HepG2 (cell line): ENCODE measurements at regions not wholly inside any gene's neighbourhood (a gene's known extent, or its start where the extent isn't known, plus 50 kb on each side); places are given as distances from the start of the nearest gene placed in this dataset.

Source experiments
- ATAC-seq: fragments of 200-7000 bp; cut with Tn5 transposase; 3 replicates; pipeline ENCODE4 v1.9.1; 2020; ENCODE audit warnings: mild to moderate bottlenecking, moderate library complexity
- BruUV-seq: library from RNA; stranded (reverse); fragments of 400-500 nt; replicated peaks from 2 replicates; lab custom pipeline; 2021; lab: Mats Ljungman, UMichigan
- CTCF ChIA-PET: fragments of 300-600 bp; formaldehyde crosslinking; extraction: SDS; loops from one replicate; lab custom pipeline; 2021; ENCODE audit warnings: low total read pairs, inconsistent platforms, low intra/inter-chr PET ratio; lab: Yijun Ruan, JAX
- POLR2A ChIA-PET: fragments of 350-600 bp; sonication (Branson Sonifier 250); formaldehyde crosslinking; loops from one replicate; lab custom pipeline; 2020; ENCODE audit warnings: antibody characterized with exemption, inconsistent platforms; lab: Yijun Ruan, JAX
- DNase-seq: peaks from one replicate; pipeline ENCODE4 v3.0.0-alpha.2; 2015; ENCODE audit warnings: low spot score
- FAIRE-seq: peaks from 3 replicates; lab custom pipeline; 2011; peaks lifted over from hg19 to GRCh38; lab: Jason Lieb, UNC
- H2AFZ ChIP-seq: one replicate; pipeline ENCODE4 v1.6.1; 2011; ENCODE audit warnings: low read length, inconsistent platforms
- H3K27ac ChIP-seq: fragments of 300-600 bp; 3 replicates; pipeline ENCODE4 v1.8.0; 2011; ENCODE audit warnings: mixed run types, mild to moderate bottlenecking, mixed read lengths, low read length, inconsistent platforms; ENCODE audit not compliant: insufficient read depth; ENCODE audit errors: extremely low read length
- H3K27me3 ChIP-seq, 2 experiments: fragments of 200-600 bp in 1 of 2; 2 replicates in 1 of 2; 3 replicates in 1 of 2; pipeline versions ENCODE4 v1.6.0 to v1.8.0; 2011; ENCODE audit warnings: low read length in 2 of 2, mild to moderate bottlenecking in 2 of 2, moderate library complexity in 2 of 2, inconsistent platforms in 1 of 2; ENCODE audit not compliant: insufficient read depth in 2 of 2, control insufficient read depth in 1 of 2
- H3K36me3 ChIP-seq, 2 experiments: fragments of 200-600 bp in 1 of 2; replicated peaks in 1 of 2; 2 replicates in 1 of 2; 3 replicates in 1 of 2; pipeline versions ENCODE4 v1.5.1 to v1.8.0; 2011; ENCODE audit warnings: low read length in 2 of 2, inconsistent platforms in 1 of 2; ENCODE audit not compliant: insufficient read depth in 2 of 2, control insufficient read depth in 1 of 2
- H3K4me1 ChIP-seq: 2 replicates; pipeline ENCODE4 v1.5.1; 2012; ENCODE audit warnings: low read length, inconsistent platforms; ENCODE audit not compliant: insufficient read depth
- H3K4me2 ChIP-seq: 2 replicates; pipeline ENCODE4 v1.6.0; 2011; ENCODE audit warnings: low read depth, low read length, inconsistent platforms
- H3K4me3 ChIP-seq, 3 experiments: fragments of 200-600 bp in 1 of 3; sonication (generic), shearing (Covaris generic) in 1 of 3; replicated peaks in 1 of 3; 2 replicates each; pipeline ENCODE4 v1.5.1; 2011 to 2016; ENCODE audit warnings: low read length in 3 of 3, inconsistent platforms in 2 of 3, low read depth in 2 of 3, mild to moderate bottlenecking in 2 of 3, control low read depth in 1 of 3, mixed read lengths in 1 of 3; ENCODE audit not compliant: insufficient read depth in 1 of 3
- H3K79me2 ChIP-seq: one replicate; pipeline ENCODE4 v1.6.1; 2011; ENCODE audit warnings: low read length, inconsistent platforms; ENCODE audit not compliant: insufficient read depth
- H3K9ac ChIP-seq: 2 replicates; pipeline ENCODE4 v1.6.0; 2011; ENCODE audit warnings: mild to moderate bottlenecking, low read depth, low read length, inconsistent platforms; ENCODE audit not compliant: insufficient read depth
- H3K9me3 ChIP-seq: 2 replicates; pipeline ENCODE4 v1.5.1; 2012; ENCODE audit warnings: mild to moderate bottlenecking, low read length
- H4K20me1 ChIP-seq: 2 replicates; pipeline ENCODE4 v1.6.0; 2011; ENCODE audit warnings: inconsistent platforms, mild to moderate bottlenecking, low read length, moderate library complexity; ENCODE audit not compliant: insufficient read depth
- MED1 ChIP-seq: sonication (generic); formaldehyde crosslinking; IDR thresholded peaks from 2 replicates; pipeline ENCODE4 v1.4.0; 2020; ENCODE audit warnings: missing genetic modification reagents
- PHF21A ChIP-seq: sonication (generic); formaldehyde crosslinking; IDR thresholded peaks from 2 replicates; pipeline ENCODE4 v1.5.0; 2020; ENCODE audit warnings: mild to moderate bottlenecking, missing genetic modification reagents
- SNAI1 ChIP-seq: sonication (generic); formaldehyde crosslinking; IDR thresholded peaks from 2 replicates; pipeline ENCODE4 v1.5.0; 2020; ENCODE audit warnings: mild to moderate bottlenecking, missing genetic modification reagents, borderline replicate concordance
- STAG1 ChIP-seq: sonication (generic); formaldehyde crosslinking; IDR thresholded peaks from 2 replicates; pipeline ENCODE4 v1.4.0; 2020; ENCODE audit warnings: missing genetic modification reagents
- ZNF335 ChIP-seq: sonication (generic); formaldehyde crosslinking; IDR thresholded peaks from 2 replicates; pipeline ENCODE4 v1.4.0; 2020; ENCODE audit warnings: missing genetic modification reagents
- ZSCAN9 ChIP-seq: IDR thresholded peaks from 2 replicates; pipeline ENCODE4 v1.6.1; 2016; ENCODE audit warnings: borderline replicate concordance
- WGBS: methylation state at CpG from one replicate; pipeline ENCODE4 v1.1.6; 2017; ENCODE audit warnings: low lambda C conversion rate; 5-methylcytosine and 5-hydroxymethylcytosine counted together
- in situ Hi-C: cut with HindIII; loops from 2 replicates; pipeline ENCODE4 v1.10.0; 2017; ENCODE audit warnings: low pct_unique_long_range_greater_than_20kb; ENCODE audit not compliant: extremely low pct_ligation_motif_present
- intact Hi-C: fragments of 100-400 bp; cut with micrococcal nuclease; formaldehyde crosslinking; loops from one replicate; pipeline ENCODE4 v1.10.0; 2022; ENCODE audit not compliant: unreplicated experiment
- TF ChIP-seq, protein P1 (sequence below): sonication (generic); formaldehyde crosslinking; conservative IDR thresholded peaks from 2 replicates; pipeline ENCODE4 v1.8.1; 2023; ENCODE audit warnings: missing genetic modification reagents
- TF ChIP-seq, protein P2 (sequence below): sonication (generic); formaldehyde crosslinking; IDR thresholded peaks from 2 replicates; pipeline ENCODE4 v1.5.0; 2020; ENCODE audit warnings: missing genetic modification reagents, mild to moderate bottlenecking, borderline replicate concordance
- TF ChIP-seq, protein P3 (sequence below): sonication (generic); formaldehyde crosslinking; IDR thresholded peaks from 2 replicates; pipeline ENCODE4 v1.8.0; 2022; ENCODE audit warnings: mild to moderate bottlenecking, missing genetic modification reagents, moderate library complexity
- TF ChIP-seq, protein P4 (sequence below): sonication (generic); formaldehyde crosslinking; IDR thresholded peaks from 2 replicates; pipeline ENCODE4 v1.4.0; 2020; ENCODE audit warnings: missing genetic modification reagents

DNA sequence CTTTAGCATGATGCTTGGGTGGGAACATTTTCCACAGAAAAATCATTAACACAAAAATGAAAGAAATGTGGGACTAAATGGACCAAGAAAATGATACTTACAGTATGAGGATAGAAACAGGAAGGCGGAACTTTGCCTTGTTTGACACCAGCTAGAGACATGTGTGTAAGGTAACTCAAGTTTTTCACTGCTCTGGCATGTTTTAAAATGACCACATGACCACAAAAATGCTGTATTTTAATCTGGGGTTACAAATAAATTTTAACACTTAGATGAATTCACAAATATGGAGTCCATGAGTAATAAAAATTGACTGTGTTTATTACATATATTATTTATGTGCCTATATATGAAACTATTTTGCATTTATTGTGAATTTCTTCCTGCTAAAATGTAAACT lies 100.9 kb upstream of the PHYHIPL start:
- intact Hi-C loops = no loop called here
- H3K9ac ChIP-seq = no peak overlapping the region
- DNase-seq = no peak
- H3K4me1 ChIP-seq = peaks cover 99% of the 10 kb centered on the region
- TF ChIP-seq, protein P1, sequence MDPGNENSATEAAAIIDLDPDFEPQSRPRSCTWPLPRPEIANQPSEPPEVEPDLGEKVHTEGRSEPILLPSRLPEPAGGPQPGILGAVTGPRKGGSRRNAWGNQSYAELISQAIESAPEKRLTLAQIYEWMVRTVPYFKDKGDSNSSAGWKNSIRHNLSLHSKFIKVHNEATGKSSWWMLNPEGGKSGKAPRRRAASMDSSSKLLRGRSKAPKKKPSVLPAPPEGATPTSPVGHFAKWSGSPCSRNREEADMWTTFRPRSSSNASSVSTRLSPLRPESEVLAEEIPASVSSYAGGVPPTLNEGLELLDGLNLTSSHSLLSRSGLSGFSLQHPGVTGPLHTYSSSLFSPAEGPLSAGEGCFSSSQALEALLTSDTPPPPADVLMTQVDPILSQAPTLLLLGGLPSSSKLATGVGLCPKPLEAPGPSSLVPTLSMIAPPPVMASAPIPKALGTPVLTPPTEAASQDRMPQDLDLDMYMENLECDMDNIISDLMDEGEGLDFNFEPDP (CRISPR knock-in tag) = 0 out of 2 replicates have a peak, but pooled peaks have one; percentile 8
- TF ChIP-seq, protein P2, sequence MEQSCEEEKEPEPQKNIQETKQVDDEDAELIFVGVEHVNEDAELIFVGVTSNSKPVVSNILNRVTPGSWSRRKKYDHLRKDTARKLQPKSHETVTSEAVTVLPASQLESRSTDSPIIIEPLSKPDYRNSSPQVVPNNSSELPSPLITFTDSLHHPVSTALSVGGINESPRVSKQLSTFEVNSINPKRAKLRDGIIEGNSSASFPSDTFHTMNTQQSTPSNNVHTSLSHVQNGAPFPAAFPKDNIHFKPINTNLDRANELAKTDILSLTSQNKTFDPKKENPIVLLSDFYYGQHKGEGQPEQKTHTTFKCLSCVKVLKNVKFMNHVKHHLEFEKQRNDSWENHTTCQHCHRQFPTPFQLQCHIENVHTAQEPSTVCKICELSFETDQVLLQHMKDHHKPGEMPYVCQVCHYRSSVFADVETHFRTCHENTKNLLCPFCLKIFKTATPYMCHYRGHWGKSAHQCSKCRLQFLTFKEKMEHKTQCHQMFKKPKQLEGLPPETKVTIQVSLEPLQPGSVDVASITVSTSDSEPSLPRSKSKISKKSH (CRISPR knock-in tag) = no peak
- TF ChIP-seq ZNF335 (CRISPR knock-in tag) (no peak), PHF21A (CRISPR knock-in tag) (no peak)
- no peak for ATAC-seq
- POLR2A ChIA-PET = interaction anchor here (6.8 kb wide), 1 partner anchor 99 kb away, joined by 56 read pairs; the partner anchor contains the start of gene PHYHIPL
- FAIRE-seq = no peak
- H3K9me3 ChIP-seq = no peaks in the 10 kb centered on the region
- BruUV-seq = no TSS peak
- in situ Hi-C loops = loop anchor here (10.0 kb wide), 2 partner anchors 99 to 111 kb away; partner anchors contain the start of gene PHYHIPL
- no peaks in the 10 kb centered on the region for H3K36me3 ChIP-seq
- H2AFZ ChIP-seq = no peak overlapping the region
- CTCF ChIA-PET = no interaction called here
- H3K27me3 ChIP-seq = no peaks in the 10 kb centered on the region
- no peak overlapping the region for H3K4me3 ChIP-seq
- peak overlapping the region; percentile 89 for H3K27ac ChIP-seq
- 87% methylated on average over 1 of the region's 1 CpG for WGBS
- no peak overlapping the region for H3K4me2 ChIP-seq
- peaks cover 16% of the 10 kb centered on the region for H3K79me2 ChIP-seq
- no peaks in the 10 kb centered on the region for H4K20me1 ChIP-seq

DNA sequence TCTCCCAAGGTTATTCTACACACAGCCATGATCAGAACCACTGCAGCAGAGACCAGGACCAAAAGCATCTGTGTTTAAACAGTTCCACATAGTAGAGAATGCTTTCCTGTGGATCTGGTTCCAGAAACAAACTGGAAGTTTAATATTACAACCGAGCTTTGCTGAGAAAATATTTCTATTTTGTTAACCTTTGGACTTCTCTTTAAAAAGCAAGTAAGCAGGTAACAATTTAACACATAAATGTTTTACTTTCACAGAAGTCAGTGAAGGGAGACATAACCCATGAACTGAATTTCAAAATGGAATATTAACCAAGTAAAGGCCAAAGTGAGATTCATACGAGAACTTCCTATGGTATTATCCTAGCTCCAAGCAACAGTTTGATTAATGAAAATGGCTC lies 98.6 kb upstream of the PHYHIPL start:
- H3K36me3 ChIP-seq = no peaks in the 10 kb centered on the region
- in situ Hi-C loops = loop anchor here (10.0 kb wide), 2 partner anchors 97 to 113 kb away; partner anchors contain the start of gene PHYHIPL
- no peaks in the 10 kb centered on the region for H4K20me1 ChIP-seq
- no peak overlapping the region; the same call in 1 of the 2 replicates for H3K9ac ChIP-seq
- CTCF ChIA-PET = no interaction called here
- peaks cover 85% of the 10 kb centered on the region for H3K4me1 ChIP-seq
- DNase-seq (no peak), FAIRE-seq (no peak), ATAC-seq (no peak)
- H3K27ac ChIP-seq = peak overlapping the region; percentile 54
- no peaks in the 10 kb centered on the region for H3K9me3 ChIP-seq
- H3K27me3 ChIP-seq = no peaks in the 10 kb centered on the region
- BruUV-seq = no TSS peak
- peak overlapping the region; percentile 37; the same call in 1 of the 2 replicates for H3K4me2 ChIP-seq
- H3K4me3 ChIP-seq = no peak overlapping the region
- WGBS = 48% methylated on average over 2 of the region's 2 CpGs
- intact Hi-C loops = no loop called here
- H2AFZ ChIP-seq = peak overlapping the region; percentile 57
- POLR2A ChIA-PET = interaction anchor here (0.6 to 6.8 kb wide), 7 partner anchors 9 to 113 kb away, joined by 3 to 56 read pairs (median 6); partner anchors contain the start of gene PHYHIPL
- H3K79me2 ChIP-seq = peaks cover 10% of the 10 kb centered on the region
- TF ChIP-seq, protein P3, sequence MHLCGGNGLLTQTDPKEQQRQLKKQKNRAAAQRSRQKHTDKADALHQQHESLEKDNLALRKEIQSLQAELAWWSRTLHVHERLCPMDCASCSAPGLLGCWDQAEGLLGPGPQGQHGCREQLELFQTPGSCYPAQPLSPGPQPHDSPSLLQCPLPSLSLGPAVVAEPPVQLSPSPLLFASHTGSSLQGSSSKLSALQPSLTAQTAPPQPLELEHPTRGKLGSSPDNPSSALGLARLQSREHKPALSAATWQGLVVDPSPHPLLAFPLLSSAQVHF (CRISPR knock-in tag) = no peak
- TF ChIP-seq ZSCAN9 (CRISPR knock-in tag) = 0 out of 2 replicates have a peak, but pooled peaks have one; percentile 18
- TF ChIP-seq STAG1 (CRISPR knock-in tag) = 0 out of 2 replicates have a peak, but pooled peaks have one; percentile 5
- TF ChIP-seq, protein P4, sequence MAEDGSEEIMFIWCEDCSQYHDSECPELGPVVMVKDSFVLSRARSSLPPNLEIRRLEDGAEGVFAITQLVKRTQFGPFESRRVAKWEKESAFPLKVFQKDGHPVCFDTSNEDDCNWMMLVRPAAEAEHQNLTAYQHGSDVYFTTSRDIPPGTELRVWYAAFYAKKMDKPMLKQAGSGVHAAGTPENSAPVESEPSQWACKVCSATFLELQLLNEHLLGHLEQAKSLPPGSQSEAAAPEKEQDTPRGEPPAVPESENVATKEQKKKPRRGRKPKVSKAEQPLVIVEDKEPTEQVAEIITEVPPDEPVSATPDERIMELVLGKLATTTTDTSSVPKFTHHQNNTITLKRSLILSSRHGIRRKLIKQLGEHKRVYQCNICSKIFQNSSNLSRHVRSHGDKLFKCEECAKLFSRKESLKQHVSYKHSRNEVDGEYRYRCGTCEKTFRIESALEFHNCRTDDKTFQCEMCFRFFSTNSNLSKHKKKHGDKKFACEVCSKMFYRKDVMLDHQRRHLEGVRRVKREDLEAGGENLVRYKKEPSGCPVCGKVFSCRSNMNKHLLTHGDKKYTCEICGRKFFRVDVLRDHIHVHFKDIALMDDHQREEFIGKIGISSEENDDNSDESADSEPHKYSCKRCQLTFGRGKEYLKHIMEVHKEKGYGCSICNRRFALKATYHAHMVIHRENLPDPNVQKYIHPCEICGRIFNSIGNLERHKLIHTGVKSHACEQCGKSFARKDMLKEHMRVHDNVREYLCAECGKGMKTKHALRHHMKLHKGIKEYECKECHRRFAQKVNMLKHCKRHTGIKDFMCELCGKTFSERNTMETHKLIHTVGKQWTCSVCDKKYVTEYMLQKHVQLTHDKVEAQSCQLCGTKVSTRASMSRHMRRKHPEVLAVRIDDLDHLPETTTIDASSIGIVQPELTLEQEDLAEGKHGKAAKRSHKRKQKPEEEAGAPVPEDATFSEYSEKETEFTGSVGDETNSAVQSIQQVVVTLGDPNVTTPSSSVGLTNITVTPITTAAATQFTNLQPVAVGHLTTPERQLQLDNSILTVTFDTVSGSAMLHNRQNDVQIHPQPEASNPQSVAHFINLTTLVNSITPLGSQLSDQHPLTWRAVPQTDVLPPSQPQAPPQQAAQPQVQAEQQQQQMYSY (CRISPR knock-in tag) = no peak
- TF ChIP-seq SNAI1 (CRISPR knock-in tag) = no peak
- peak; percentile 63 for TF ChIP-seq MED1 (CRISPR knock-in tag)
